Aorta (tissue), 5 donors: ENCODE measurements at regions not wholly inside any gene's neighbourhood (a gene's known extent, or its start where the extent isn't known, plus 50 kb on each side); places are given as distances from the start of the nearest gene placed in this dataset.

Source experiments
- ATAC-seq: fragments of 200-7000 bp; cut with Tn5 transposase; one replicate; pipeline ENCODE4 v1.9.1; 2022; ENCODE audit warnings: moderate library complexity; ENCODE audit not compliant: low FRiP score
- DNase-seq, 2 donors: peaks; one replicate each; pipeline ENCODE4 v3.0.0-alpha.2; 2020
- H3K27ac ChIP-seq, 2 donors: one replicate each; pipeline ENCODE4 v1.5.1; 2013; ENCODE audit warnings: low read length in 2 of 2, mild to moderate bottlenecking in 2 of 2, moderate library complexity in 2 of 2, control low read depth in 1 of 2, inconsistent platforms in 1 of 2, low read depth in 1 of 2
- H3K27me3 ChIP-seq, 2 donors: one replicate each; pipeline ENCODE4 v1.6.1; 2013; ENCODE audit warnings: control low read depth in 1 of 2, low read length in 1 of 2, mild to moderate bottlenecking in 1 of 2, moderate library complexity in 1 of 2; ENCODE audit not compliant: insufficient read depth in 2 of 2, control insufficient read depth in 1 of 2
- H3K36me3 ChIP-seq, 2 donors: one replicate each; pipeline ENCODE4 v1.6.1; 2013; ENCODE audit warnings: control low read depth in 1 of 2, low read length in 1 of 2, mild to moderate bottlenecking in 1 of 2; ENCODE audit not compliant: insufficient read depth in 2 of 2, control insufficient read depth in 1 of 2
- H3K4me1 ChIP-seq, 2 donors: one replicate each; pipeline ENCODE4 v1.6.1; 2013; ENCODE audit warnings: low read length in 2 of 2, control low read depth in 1 of 2, mild to moderate bottlenecking in 1 of 2, moderate library complexity in 1 of 2; ENCODE audit not compliant: insufficient read depth in 2 of 2, control insufficient read depth in 1 of 2
- H3K4me3 ChIP-seq, 2 donors: one replicate each; pipeline ENCODE4 v1.5.1; 2013; ENCODE audit warnings: low read length in 2 of 2, control low read depth in 1 of 2, mild to moderate bottlenecking in 1 of 2
- H3K9me3 ChIP-seq: one replicate; pipeline ENCODE4 v1.6.1; 2013; ENCODE audit warnings: mild to moderate bottlenecking, low read length; ENCODE audit not compliant: control insufficient read depth
- WGBS, 2 donors: extraction: QIAGEN DNeasy Blood & Tissue Kit; methylation state at CpG; one replicate each; pipeline ENCODE4 v1.1.7; 2013; 5-methylcytosine and 5-hydroxymethylcytosine counted together
- intact Hi-C, 2 donors: fragments of 100-400 bp; cut with DNase I; formaldehyde crosslinking; loops; one replicate each; pipeline versions ENCODE4 v1.14.2 to v1.15.0; 2022
- donor health status: healthy with polysubstance abuse.
- donor health status: Bipolar disorder and iron deficiency.
- donor health status: DM: no; HTN: no; CAD: no.
- donor health status: DM: no; HTN: no; CAD: no.
- donor health status: DM: yes; HTN: yes; CAD: no.

DNA sequence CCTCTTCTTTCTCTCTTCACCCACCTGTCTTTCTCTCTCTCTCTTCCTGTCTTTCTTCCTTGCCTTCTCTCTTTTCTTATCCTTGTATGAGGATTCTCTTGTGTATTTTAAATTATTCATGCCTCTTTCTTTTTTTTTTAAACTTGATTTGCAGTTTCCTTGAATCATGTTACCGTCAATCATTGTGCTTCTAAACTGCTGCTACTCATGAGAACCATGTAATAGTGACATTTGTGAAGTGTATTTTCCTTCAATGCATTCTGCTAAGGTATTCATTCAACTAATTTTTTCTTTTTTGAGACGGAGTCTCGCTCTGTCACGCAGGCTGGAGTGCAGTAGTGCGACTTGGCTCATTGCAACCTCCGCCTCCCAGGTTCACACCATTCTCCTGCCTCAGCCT is 539.1 kb upstream of the BRINP3 start:
- Histone ChIP-seq H3K27ac (no peak overlapping the region), H3K36me3 (no peaks in the 10 kb centered on the region), H3K4me3 (no peak overlapping the region), H3K9me3 (no peaks in the 10 kb centered on the region), H3K27me3 (no peaks in the 10 kb centered on the region), H3K4me1 (no peaks in the 10 kb centered on the region)
- DNase-seq, result no peak
- intact Hi-C loops, result no loop called here
- 78 to 94% methylated on average over 6 of the region's 6 CpGs for WGBS, 2 donors
- no peak for ATAC-seq

DNA sequence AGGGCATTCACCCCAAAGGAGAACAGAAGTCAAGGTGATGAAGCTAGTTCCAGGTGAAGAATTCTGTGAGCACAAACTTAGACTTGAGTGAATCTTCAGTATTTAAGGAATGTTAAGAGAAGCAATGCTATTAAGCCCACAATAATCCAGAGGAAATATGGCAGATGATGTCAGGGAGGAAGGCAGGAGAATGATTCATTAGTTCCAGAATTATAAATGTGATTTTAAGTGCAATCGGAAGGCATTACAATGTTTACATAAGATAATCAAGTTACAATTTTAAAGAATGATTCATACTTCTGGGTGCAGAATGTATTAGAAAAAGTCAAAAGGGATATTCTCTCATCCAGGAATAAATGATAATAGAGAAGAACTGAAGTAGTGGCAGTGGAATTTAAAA is 545.2 kb upstream of the BRINP3 start:
- Histone ChIP-seq H3K27ac (no peak overlapping the region), H3K36me3 (no peaks in the 10 kb centered on the region), H3K9me3 (no peaks in the 10 kb centered on the region), H3K27me3 (no peaks in the 10 kb centered on the region), H3K4me1 (no peaks in the 10 kb centered on the region), H3K4me3 (no peak overlapping the region)
- DNase-seq (no peak), ATAC-seq (no peak)
- WGBS, 2 donors, result 11% methylated on average over 1 of the region's 1 CpG
- intact Hi-C loops, result no loop called here

DNA sequence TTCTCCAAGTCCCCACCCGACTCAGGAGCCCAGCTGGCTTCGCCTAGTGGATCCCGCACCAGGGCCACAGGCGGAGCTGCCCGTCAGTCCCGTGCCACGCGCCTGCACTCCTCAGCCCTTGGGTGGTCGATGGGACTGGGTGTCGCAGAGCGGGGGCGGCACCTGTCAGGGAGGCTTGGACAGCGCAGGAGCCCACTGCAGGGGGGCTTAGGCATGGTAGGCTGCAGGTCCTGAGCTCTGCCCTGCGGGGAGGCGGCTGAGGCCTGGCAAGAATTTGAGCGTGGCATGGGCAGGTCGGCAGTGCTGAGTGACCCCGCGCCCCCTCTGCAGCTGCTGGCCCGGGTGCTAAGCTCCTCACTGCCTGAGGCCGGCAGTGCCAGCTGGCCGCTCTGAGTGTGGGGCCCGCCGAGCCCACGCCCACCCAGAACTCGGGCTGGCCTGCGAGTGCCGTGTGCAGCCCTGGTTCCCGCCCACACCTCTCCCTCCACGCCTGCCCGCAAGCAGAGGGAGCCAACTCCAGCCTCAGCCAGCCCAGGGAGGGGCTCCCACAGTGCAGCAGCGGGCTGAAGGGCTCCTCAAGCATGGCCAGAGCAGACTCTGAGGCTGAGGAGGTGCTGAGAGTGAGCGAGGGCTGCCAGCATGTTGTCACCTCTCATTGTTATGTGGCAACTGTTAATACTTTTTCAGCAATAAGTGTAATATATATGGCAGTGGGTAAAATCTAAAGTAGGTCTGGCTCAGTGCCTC is 548.4 kb upstream of the BRINP3 start:
- peak in 1 of 2 donors; percentile 62 for DNase-seq
- peak; percentile 15 for ATAC-seq
- Histone ChIP-seq H3K27me3 (no peaks in the 10 kb centered on the region), H3K4me1 (no peaks in the 10 kb centered on the region), H3K36me3 (no peaks in the 10 kb centered on the region), H3K9me3 (no peaks in the 10 kb centered on the region), H3K4me3 (no peak overlapping the region), H3K27ac (no peak overlapping the region)
- 96 to 97% methylated on average over 32 to 33 of the region's 33 CpGs for WGBS, 2 donors
- intact Hi-C loops, result no loop called here

DNA sequence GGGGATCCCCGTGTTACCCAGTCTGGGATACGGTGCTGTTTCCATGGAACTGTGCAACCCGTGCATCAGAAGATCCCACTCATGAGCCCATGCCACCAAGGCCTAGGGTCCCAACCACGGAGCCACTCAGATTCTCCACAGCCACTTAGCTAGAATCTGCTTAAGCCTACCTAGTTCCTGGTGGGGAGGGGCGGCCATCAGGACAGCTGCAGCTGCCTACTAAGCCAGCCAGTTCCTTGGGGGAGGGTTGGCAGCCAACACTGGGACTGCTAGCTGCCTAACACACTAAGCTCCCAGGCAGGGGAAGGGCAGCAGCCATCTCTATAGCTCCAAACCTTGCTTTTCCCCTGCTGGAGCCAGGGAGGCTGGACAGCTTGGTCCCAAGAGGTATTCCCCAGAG is 549.2 kb upstream of the BRINP3 start:
- DNase-seq (no peak), ATAC-seq (no peak)
- Histone ChIP-seq H3K27me3 (no peaks in the 10 kb centered on the region), H3K9me3 (no peaks in the 10 kb centered on the region), H3K36me3 (no peaks in the 10 kb centered on the region), H3K27ac (no peak overlapping the region), H3K4me3 (no peak overlapping the region), H3K4me1 (no peaks in the 10 kb centered on the region)
- WGBS, 2 donors, result 81 to 91% methylated on average over 5 of the region's 5 CpGs
- intact Hi-C loops, result no loop called here

DNA sequence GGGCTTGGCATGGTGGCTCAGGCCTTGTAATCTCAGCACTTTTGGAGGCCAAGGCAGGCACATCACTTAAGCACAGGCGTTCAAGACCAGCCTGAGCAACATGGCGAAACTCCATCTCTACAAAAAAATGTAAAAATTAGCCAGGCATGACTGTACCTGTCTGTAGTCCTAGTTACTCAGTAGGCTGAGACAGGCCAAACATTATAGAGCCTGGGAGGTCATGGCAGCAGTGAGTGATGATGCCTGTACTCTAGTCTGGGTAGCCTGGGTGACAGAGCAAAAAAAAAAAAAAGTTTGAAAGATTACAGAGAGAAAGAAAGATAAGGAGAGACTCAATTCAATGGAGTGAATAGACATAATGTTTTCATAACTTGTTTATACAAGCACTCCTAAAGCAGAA is 556.5 kb upstream of the BRINP3 start:
- intact Hi-C loops, result no loop called here
- Histone ChIP-seq H3K27ac (no peak overlapping the region), H3K27me3 (no peaks in the 10 kb centered on the region), H3K4me3 (no peak overlapping the region), H3K4me1 (no peaks in the 10 kb centered on the region), H3K36me3 (no peaks in the 10 kb centered on the region), H3K9me3 (no peaks in the 10 kb centered on the region)
- ATAC-seq (no peak), DNase-seq (no peak)
- WGBS, 2 donors, result 89 to 92% methylated on average over 2 of the region's 2 CpGs

DNA sequence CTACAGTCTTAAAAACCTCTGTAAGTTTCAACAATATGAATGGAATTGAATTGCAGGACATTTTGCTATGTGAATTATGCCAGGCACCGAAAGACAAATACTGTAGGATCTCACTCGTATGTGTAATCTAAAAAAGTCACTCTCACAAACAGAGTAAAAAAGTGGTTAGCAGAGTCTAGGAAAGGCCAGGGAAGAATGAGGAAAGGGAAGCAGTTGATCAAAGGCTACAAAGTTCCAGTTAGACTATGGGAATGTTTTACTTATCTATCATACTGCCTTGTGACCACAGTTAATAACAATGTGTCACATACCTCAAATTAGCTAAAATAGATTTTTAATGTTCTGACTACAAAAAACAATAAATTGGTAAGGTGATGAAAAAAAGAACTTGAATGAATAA is 565.4 kb upstream of the BRINP3 start:
- no peak overlapping the region for H3K4me3 ChIP-seq
- H3K9me3 ChIP-seq, result no peaks in the 10 kb centered on the region
- 9 to 20% methylated on average over 2 of the region's 2 CpGs for WGBS, 2 donors
- ATAC-seq (no peak), DNase-seq (no peak)
- no peaks in the 10 kb centered on the region for H3K27me3 ChIP-seq
- H3K36me3 ChIP-seq, result no peaks in the 10 kb centered on the region
- H3K4me1 ChIP-seq, result no peaks in the 10 kb centered on the region
- H3K27ac ChIP-seq, result no peak overlapping the region
- intact Hi-C loops, result no loop called here

DNA sequence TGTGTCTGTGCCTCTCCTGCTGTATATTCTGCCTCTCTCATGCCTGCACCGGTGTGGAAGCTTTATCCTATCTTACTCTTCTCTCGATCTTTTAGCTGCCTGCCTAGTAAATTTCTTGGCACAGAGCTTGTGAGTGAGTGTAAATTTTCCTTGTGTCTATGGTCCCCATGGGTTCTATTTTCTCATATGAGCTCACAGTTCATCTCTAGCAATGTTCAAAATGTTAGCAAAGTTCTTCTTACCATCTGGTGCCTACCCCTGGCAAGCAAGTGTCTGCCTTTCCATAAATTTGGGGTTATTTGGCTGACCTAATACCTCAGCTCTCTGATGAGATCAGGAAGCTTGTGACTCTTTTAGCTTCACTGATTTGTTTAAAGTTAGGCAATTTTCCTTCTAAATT is 572.1 kb upstream of the BRINP3 start:
- ATAC-seq, result no peak
- H3K36me3 ChIP-seq, result no peaks in the 10 kb centered on the region
- 30 to 65% methylated on average over 2 of the region's 2 CpGs for WGBS, 2 donors
- intact Hi-C loops, result no loop called here
- H3K9me3 ChIP-seq, result no peaks in the 10 kb centered on the region
- no peaks in the 10 kb centered on the region for H3K4me1 ChIP-seq
- H3K27ac ChIP-seq, result no peak overlapping the region
- DNase-seq, result no peak
- no peak overlapping the region for H3K4me3 ChIP-seq
- H3K27me3 ChIP-seq, result no peaks in the 10 kb centered on the region

DNA sequence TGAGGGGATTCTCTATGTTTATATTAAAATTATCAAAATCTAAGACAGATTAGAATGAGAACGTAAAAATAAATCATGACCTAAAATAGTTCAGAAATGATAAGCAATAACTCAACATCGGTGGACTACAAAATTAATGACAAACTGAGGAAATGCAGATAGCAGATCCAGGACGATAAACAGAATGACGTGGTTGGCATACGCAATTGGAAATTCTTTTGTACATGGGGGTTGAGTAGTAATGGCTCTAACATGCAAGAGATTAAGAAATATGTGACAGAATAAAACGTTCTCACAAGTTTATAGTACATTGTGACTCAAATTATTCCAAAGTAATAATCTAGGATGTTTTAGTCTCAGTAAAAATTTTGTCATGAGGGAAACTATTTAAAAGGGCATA is 575.2 kb upstream of the BRINP3 start:
- Histone ChIP-seq H3K4me3 (no peak overlapping the region), H3K9me3 (no peaks in the 10 kb centered on the region), H3K27me3 (no peaks in the 10 kb centered on the region), H3K4me1 (no peaks in the 10 kb centered on the region), H3K36me3 (no peaks in the 10 kb centered on the region), H3K27ac (no peak overlapping the region)
- 12 to 14% methylated on average over 6 of the region's 6 CpGs for WGBS, 2 donors
- intact Hi-C loops, result no loop called here
- no peak for DNase-seq
- no peak for ATAC-seq

DNA sequence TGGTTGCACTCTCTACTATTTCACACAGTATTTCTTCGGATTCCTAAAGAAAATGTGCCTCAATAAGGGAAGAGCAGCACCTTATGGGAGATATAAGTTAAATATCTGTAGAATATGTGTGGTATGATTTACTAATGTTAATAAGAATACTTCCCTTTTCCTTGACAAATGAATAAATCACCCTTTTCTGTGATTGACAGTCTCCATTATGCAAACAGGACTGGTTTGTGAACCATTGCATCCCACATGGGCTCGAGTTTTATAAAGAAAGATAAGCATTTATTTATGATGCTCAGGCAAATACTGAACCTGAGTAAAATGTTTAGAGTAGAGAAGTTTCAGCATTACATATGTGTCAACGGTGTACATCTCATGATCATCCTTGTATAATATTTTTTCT is 587.7 kb upstream of the BRINP3 start:
- H3K4me1 ChIP-seq, result no peaks in the 10 kb centered on the region
- H3K9me3 ChIP-seq, result no peaks in the 10 kb centered on the region
- intact Hi-C loops, result no loop called here
- H3K36me3 ChIP-seq, result no peaks in the 10 kb centered on the region
- ATAC-seq (no peak), DNase-seq (no peak)
- 51 to 52% methylated on average over 3 of the region's 3 CpGs for WGBS, 2 donors
- H3K4me3 ChIP-seq, result no peak overlapping the region
- no peaks in the 10 kb centered on the region for H3K27me3 ChIP-seq
- H3K27ac ChIP-seq, result no peak overlapping the region
